GM12864 (cell line): ENCODE measurements at regions not wholly inside any gene's neighbourhood (a gene's known extent, or its start where the extent isn't known, plus 50 kb on each side); places are given as distances from the start of the nearest gene placed in this dataset.

Experiments used
- DNase-seq: peaks from one replicate; pipeline ENCODE4 v3.0.0-alpha.2; 2011; ENCODE audit warnings: low read depth
- H3K4me3 ChIP-seq: 2 replicates; pipeline ENCODE4 v1.5.1; 2011; ENCODE audit warnings: mild to moderate bottlenecking, low read depth, low read length, control low read depth
- CTCF ChIP-seq: IDR thresholded peaks from 2 replicates; pipeline ENCODE4 v1.5.1; 2011; ENCODE audit warnings: low read depth, mild to moderate bottlenecking, moderate library complexity, low read length, control low read depth, inconsistent platforms; ENCODE audit errors: missing control alignments

DNA sequence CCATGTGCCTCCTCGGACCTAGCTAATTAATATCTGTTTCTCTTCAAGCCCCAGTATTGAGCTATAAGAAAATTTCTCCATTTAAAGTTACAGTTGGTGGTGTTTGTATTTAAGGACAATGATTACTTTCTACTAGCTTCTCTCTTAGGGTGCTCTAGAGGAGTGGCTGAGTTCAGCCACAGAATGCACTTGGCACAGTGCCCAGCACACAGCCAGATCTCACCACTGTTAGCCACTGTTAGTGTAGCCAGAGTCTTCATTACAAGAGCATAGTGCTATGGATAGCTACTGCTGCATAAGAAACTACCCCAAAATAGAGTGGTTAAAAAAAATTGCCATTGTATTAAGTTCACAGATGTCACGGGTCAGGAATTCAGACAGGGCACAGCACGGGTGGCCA, 421.3 kb downstream of the BCOR start:
- TF ChIP-seq CTCF: no peak
- H3K4me3 ChIP-seq: no peak overlapping the region
- no peak for DNase-seq

- H3K4me3 ChIP-seq: no peak overlapping the region
- DNase-seq: no peak
- no peak for TF ChIP-seq CTCF
These were observed 420.2 kb downstream of the BCOR start for GRCh38 chrX:39677585-39677977.

- no peak for DNase-seq
- TF ChIP-seq CTCF: no peak
- no peak overlapping the region for H3K4me3 ChIP-seq
These were observed 419.6 kb downstream of the BCOR start for GRCh38 chrX:39677978-39678791.

DNA sequence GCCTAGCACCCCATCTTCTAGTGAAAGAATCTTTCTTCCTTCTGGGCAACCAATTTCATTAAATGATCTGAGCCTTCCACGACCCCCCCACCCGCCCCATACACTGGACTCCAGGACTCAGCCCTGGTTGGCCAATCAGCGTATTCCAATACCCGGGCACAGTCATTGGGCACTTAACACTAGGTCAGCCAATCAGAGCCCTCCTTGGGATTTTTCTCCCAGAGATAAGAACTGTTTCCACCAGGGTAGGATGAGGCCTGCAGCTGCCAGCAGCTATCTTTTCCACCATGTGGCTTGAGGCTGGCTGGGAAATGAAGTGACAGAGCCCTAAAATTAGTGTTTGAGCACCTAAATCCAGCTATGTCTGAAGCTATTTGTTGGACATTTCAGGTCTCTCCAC, 418.8 kb downstream of the BCOR start:
- H3K4me3 ChIP-seq: no peak overlapping the region
- no peak for TF ChIP-seq CTCF
- DNase-seq: no peak

DNA sequence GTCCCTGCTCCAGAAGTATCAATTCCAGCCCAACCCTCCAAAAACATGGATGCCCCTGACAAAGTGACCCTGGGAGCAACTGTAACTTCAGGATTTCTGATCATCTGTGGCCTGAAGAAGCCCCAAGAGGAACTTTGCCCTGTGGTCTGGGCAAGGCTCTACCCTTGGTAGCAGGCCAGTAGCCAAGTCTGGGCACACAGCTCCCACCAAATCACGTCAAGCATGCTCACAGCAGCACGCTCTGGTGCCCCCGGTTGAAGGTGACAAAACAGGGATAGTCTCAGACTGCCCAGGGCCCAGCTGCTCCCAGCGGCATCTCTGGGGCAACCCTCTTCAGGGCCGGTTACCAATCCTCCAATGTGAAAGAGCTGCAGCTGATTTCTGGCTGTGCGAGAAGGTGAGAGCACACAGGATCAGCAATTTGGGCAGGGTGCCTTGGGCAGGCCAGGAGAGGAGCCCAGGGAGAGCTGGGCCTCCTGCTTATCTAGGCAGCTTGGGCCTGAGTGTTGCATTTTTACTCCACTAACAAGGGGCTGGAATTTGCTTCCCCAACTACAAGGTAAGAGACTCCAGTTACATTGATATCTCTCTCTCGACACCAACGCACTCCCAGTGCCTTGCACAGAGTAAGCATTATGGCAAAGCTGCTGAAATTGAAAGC, 418.1 kb downstream of the BCOR start:
- no peak for TF ChIP-seq CTCF
- no peak overlapping the region for H3K4me3 ChIP-seq

GRCh38 chrX:39681885-39682284, 415.9 kb downstream of the BCOR start:
- TF ChIP-seq CTCF: no peak
- H3K4me3 ChIP-seq: no peak overlapping the region
- DNase-seq: no peak

More for the DNA sequence above, 418.1 kb downstream of the BCOR start:
- no peak for DNase-seq
